Ovary (tissue), 7 donors: ENCODE measurements at regions not wholly inside any gene's neighbourhood (a gene's known extent, or its start where the extent isn't known, plus 50 kb on each side); places are given as distances from the start of the nearest gene placed in this dataset.

Experiments used
- DNase-seq, 5 donors: peaks; one replicate each; pipeline ENCODE4 v3.0.0-alpha.2; 2019 to 2020
- H3K27ac ChIP-seq, 2 donors: fragments of 200-600 bp; one replicate each; pipeline versions ENCODE4 v1.5.1 to v1.8.0; 2019 to 2022
- H3K27me3 ChIP-seq: fragments of 200-600 bp; one replicate; pipeline ENCODE4 v1.8.0; 2022
- H3K36me3 ChIP-seq: fragments of 200-600 bp; sonication (generic); one replicate; pipeline ENCODE4 v1.5.1; 2019
- H3K4me1 ChIP-seq: one replicate; pipeline ENCODE4 v1.8.1; 2013; ENCODE audit warnings: mild to moderate bottlenecking, moderate library complexity; ENCODE audit not compliant: insufficient read depth
- H3K4me3 ChIP-seq: fragments of 200-600 bp; sonication (generic); one replicate; pipeline ENCODE4 v1.5.1; 2017
- H3K9me3 ChIP-seq, 2 donors: fragments of 200-600 bp in 1 of 2; sonication (generic) in 1 of 2; one replicate each; pipeline versions ENCODE4 v1.5.1 to v1.8.1; 2013 to 2019; ENCODE audit warnings: mild to moderate bottlenecking in 1 of 2, moderate library complexity in 1 of 2
- EP300 ChIP-seq: sonication (generic); formaldehyde crosslinking; IDR thresholded peaks from one replicate; pipeline ENCODE4 v1.6.1; 2017; ENCODE audit warnings: antibody characterized with exemption
- POLR2A ChIP-seq: fragments of 450-650 bp; IDR thresholded peaks from one replicate; pipeline ENCODE4 v1.6.1; 2017; ENCODE audit warnings: antibody characterized with exemption, mild to moderate bottlenecking, moderate library complexity
- WGBS, 3 donors: extraction: QIAGEN DNeasy Blood & Tissue Kit in 1 of 3; methylation state at CpG; one replicate each; pipeline versions ENCODE4 v1.1.5 to v1.1.7; 2013 to 2017; 5-methylcytosine and 5-hydroxymethylcytosine counted together
- intact Hi-C, 4 donors: fragments of 100-400 bp; cut with DNase I; formaldehyde crosslinking; loops; one replicate each; pipeline versions ENCODE4 v1.11.0 to v1.15.1; 2022 to 2023
- TF ChIP-seq, protein P1 (sequence below), 3 donors: fragments of 450-650 bp in 2 of 3; fragments of 200-600 bp in 1 of 3; IDR thresholded peaks; one replicate each; pipeline versions ENCODE4 v1.5.1 to v1.8.0; 2016 to 2022; ENCODE audit warnings: antibody characterized with exemption in 3 of 3, mild to moderate bottlenecking in 1 of 3
- donor health status: DM: no; HTN: no; CAD: no; lungs with moderate emphysema.
- donor health status: DM: no; HTN: no; CAD: no.
- donor health status: Bipolar disorder and iron deficiency.
- donor health status: DM: no; HTN: no; CAD: no.
- donor health status: DM: yes; HTN: yes; CAD: no.

DNA sequence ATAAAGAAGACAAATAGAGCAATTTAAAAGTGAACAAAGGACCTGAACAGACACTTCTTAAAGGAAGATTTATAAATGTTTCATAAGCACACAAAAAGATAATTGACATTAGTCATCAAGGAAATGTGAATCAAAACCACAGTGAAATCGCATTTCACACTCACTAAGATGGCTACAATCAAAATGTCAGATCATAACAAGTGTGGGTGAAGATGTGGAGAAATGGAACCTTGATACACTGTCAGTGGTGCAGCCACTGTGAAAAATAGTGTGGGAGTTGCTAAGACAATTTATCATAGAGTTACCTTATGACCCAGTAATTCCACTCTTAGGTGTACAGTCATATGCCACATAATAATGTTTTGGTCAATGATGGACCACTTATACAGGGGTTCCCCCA is 54.5 kb upstream of the HTR4 start:
- Histone ChIP-seq H3K4me3 (no peak overlapping the region), H3K36me3 (no peaks in the 10 kb centered on the region), H3K4me1 (no peaks in the 10 kb centered on the region), H3K9me3 (no peaks in the 10 kb centered on the region), H3K27me3 (no peaks in the 10 kb centered on the region), H3K27ac (no peak overlapping the region)
- TF ChIP-seq EP300 (no peak), POLR2A (no peak)
- TF ChIP-seq, protein P1, sequence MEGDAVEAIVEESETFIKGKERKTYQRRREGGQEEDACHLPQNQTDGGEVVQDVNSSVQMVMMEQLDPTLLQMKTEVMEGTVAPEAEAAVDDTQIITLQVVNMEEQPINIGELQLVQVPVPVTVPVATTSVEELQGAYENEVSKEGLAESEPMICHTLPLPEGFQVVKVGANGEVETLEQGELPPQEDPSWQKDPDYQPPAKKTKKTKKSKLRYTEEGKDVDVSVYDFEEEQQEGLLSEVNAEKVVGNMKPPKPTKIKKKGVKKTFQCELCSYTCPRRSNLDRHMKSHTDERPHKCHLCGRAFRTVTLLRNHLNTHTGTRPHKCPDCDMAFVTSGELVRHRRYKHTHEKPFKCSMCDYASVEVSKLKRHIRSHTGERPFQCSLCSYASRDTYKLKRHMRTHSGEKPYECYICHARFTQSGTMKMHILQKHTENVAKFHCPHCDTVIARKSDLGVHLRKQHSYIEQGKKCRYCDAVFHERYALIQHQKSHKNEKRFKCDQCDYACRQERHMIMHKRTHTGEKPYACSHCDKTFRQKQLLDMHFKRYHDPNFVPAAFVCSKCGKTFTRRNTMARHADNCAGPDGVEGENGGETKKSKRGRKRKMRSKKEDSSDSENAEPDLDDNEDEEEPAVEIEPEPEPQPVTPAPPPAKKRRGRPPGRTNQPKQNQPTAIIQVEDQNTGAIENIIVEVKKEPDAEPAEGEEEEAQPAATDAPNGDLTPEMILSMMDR (IDR thresholded peaks at IDR 0.05): no peak
- no peak for DNase-seq
- intact Hi-C loops: no loop called here
- 80 to 89% (median 84%) methylated on average over 1 of the region's 1 CpG for WGBS, 3 donors

DNA sequence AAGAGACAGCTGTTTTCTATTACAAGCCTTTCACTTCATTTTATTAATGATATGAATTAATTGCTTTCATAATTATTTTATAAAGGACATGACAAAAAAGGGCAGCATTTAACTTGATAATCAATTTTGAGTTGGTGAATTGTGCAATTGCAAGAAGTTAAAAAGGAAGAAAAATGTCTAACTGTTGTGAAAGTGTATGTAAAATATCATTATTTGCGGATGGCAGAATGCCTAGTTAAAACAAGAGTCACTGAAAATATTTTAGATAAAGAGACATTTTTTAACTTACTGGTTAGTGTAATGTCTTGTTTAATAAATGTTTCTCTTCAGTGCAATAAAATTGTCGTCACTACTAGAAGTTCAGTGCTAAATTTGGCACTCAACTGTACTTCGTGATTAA is 57.6 kb upstream of the HTR4 start:
- intact Hi-C loops: no loop called here
- H3K4me3 ChIP-seq: no peak overlapping the region
- no peak for DNase-seq
- 5 to 9% (median 9%) methylated on average over 3 of the region's 3 CpGs for WGBS, 3 donors
- no peak overlapping the region for H3K27ac ChIP-seq
- H3K27me3 ChIP-seq: no peaks in the 10 kb centered on the region
- no peak for TF ChIP-seq POLR2A
- no peak for TF ChIP-seq EP300
- TF ChIP-seq, protein P1 (IDR thresholded peaks at IDR 0.05): no peak
- peaks cover 0 to 3% of the 10 kb centered on the region in 2 donors for H3K9me3 ChIP-seq
- no peaks in the 10 kb centered on the region for H3K4me1 ChIP-seq
- H3K36me3 ChIP-seq: no peaks in the 10 kb centered on the region

DNA sequence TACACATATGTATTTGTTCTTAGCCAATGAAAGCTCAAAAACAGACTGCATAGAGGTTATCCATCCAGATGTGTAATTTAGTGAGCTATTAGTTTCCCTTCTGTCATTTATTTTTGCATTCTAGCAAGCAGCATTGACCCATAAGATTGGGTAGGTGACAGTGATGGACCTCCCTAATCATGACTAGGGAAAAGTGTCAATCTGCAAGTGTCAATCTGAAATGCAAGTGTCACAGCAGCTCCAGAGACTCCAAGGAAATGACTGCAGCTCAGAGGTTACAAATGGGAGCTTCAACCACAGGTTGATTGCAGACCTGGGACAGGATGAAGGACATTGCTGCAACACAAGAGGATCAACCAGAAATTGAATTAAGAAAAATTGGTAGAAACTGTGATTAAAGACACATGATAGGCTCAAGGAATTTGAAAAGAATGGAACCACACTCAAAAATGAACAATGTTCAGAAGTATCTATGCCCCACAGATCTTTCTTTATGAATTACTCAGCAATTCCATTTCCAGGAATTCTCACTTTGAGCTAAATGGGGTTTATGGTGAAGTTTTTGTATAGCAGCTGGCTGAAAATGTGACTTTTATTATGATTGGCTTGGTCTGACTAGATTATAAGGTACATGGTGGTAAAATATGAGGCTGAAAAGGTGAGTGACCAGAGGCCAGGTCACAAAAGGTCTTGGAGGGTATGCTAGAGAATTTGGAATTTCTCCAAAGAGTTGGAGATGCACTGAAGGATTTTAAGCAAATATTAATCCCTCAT is 59.6 kb upstream of the HTR4 start:
- Histone ChIP-seq H3K9me3 (peaks cover 0 to 3% of the 10 kb centered on the region in 2 donors), H3K4me1 (no peaks in the 10 kb centered on the region), H3K36me3 (no peaks in the 10 kb centered on the region), H3K4me3 (no peak overlapping the region), H3K27me3 (no peaks in the 10 kb centered on the region), H3K27ac (no peak overlapping the region)
- DNase-seq: no peak
- intact Hi-C loops: no loop called here
- TF ChIP-seq POLR2A: no peak
- TF ChIP-seq, protein P1 (IDR thresholded peaks at IDR 0.05): no peak
- TF ChIP-seq EP300: no peak

DNA sequence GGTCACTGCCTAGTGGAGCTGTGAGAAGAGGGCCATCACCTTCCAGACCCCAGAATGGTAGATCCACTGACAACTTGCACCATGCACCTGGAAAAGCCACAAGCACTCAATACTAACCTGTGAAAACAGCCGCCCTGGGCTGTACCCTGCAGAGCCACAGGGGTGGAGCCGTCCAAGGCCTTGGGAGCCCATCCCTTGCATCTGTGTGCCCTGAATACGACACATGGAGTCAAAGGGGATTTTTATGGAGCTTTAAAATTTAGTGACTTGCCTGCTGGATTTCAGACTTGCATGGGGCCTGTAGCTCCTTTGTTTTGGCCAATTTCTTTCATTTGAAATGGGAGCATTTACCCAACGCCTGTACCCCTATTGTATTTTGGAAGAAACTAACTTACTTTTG is 62.4 kb upstream of the HTR4 start:
- no peak overlapping the region for H3K27ac ChIP-seq
- no peaks in the 10 kb centered on the region for H3K27me3 ChIP-seq
- TF ChIP-seq POLR2A: no peak
- no peak for TF ChIP-seq EP300
- TF ChIP-seq, protein P1 (IDR thresholded peaks at IDR 0.05): no peak
- H3K4me3 ChIP-seq: no peak overlapping the region
- no peaks in the 10 kb centered on the region for H3K4me1 ChIP-seq
- no peaks in the 10 kb centered on the region for H3K36me3 ChIP-seq
- no peak for DNase-seq
- WGBS, 3 donors: 58 to 87% (median 86%) methylated on average over 4 of the region's 4 CpGs
- H3K9me3 ChIP-seq: peaks cover 0 to 3% of the 10 kb centered on the region in 2 donors
- intact Hi-C loops: no loop called here
